HG03135 (cell line): ENCODE measurements at regions not wholly inside any gene's neighbourhood (a gene's known extent, or its start where the extent isn't known, plus 50 kb on each side); places are given as distances from the start of the nearest gene placed in this dataset.

ENCODE experiments used
- ATAC-seq: cut with Tn5 transposase; IDR thresholded peaks from one replicate; pipeline ENCODE4 v1.9.1; 2021; ENCODE audit warnings: mild to moderate bottlenecking, moderate library complexity; ENCODE audit not compliant: unreplicated experiment

DNA sequence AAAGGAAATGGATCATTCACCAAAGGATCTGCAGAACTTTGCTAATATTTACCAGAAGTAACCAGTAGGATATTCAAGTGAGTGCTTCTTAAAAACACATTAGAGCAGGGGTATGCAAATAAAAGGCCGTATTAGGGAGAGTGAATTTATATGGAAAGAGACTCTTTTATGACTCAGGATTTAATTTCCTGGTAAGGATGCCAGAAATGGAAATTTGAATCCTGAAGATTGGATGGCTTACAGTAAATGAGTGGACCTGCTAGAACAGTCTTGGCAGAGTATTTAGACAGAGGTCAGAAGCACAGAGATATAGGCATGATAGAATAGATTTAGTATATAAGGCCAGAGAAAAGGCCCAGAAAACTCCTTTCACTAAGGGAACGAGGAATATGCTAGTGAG, 201.6 kb downstream of the SLITRK5 start:
- ATAC-seq = no peak

DNA sequence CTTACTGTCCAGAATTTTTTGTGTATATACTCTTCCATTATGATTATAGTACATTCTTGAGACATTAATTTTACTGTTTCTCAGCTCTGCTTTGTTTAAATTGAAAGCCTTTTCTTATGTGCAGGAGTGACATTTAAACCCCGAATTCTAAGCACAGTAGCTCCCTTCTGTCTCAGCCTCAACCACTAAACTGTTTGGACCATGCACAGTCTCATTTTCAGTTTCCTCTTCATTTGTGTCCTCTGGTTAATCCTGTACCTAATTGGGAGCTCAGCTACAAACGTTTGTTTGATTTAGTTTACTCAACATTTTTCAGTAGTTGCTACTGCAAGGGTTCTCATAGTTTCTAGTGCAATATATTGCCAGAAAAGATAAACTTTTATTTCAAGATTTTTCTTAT, 206.3 kb downstream of the SLITRK5 start:
- no peak for ATAC-seq

DNA sequence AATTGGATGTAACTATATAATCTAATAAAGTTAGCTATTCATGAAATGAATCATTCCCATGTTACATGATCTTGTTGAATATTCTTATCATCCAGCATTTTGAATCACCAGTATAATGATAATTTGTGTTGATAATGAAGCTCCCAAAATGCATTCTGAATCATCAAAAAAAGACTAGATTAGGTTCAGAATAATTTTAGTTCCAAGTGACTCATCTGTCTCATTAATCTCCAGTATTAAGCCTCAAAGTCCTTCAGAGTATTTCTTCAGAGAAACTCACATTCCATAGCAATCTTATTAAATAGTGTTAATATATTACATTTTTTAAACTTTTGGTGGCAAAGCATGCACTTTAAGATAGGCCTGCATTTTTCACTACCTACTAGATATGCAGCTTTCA, 207.5 kb downstream of the SLITRK5 start:
- no peak for ATAC-seq

DNA sequence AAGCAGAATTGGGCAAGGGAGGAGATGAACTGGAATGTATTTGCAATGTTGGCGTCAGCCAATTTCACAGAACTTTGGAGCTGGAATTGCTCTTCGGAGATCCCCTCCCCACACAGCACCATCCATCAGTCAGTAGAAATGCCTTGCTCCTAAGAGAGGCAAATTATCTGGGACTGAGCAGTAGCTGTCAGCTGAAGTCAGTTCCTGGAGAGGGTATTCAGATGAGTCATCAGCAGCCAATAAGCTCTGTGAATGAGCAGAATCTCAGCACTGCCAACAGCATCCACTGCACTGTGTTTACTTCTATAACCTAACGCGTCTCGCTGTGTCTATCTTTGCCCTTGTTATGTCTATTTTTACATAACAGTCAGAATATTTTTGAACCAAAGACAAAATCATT, 213.7 kb downstream of the SLITRK5 start:
- ATAC-seq = no peak

DNA sequence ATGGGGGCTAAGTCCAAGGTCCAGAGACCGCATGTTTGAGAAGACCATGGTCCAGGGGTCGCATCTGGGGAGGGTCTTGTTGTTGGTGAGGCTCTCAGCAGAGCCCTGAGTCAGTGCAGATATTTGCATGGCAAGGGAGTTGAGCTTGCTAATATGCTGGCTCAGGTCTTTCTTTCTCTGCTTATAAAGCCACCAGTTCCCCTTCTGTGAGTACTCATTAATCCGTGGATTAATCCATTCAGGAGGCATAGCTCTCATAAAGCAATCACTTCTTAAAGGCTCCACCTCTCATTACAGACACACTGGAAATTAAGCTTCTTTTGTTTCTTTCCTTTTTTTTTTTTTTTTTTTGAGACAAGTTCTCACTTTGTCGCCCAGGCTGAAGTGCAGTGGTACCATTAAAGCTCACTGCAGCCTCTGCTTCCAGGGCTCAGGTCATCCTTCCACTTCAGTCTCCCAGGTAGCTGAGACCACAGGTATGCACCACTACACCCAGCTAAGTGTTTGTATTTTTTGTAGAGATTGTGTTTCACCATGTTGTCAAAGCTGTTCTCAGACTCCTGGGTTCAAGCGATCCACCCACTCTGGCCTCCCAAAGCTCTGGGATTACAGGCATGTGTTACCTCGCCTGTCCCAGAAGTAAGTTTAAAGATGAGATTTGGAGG, 216.4 kb downstream of the SLITRK5 start:
- no peak for ATAC-seq

DNA sequence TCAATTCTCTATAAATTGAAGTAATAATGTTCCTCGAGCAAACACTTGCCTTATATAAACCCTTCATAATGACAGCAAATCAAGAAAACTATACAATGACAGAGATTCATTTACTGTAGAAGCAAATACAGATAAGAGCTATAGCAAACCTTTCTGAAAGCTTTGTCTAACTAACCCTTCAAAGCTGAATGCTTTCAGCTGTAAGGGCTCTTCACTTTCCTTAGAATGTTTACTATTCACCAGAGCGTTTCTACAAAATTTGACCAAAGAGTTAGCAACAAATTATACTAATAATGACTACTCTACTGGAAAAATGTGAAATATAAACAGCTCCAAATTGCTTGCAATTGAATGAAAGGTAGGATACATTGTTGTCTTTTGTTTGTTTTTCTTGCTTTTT, 218.1 kb downstream of the SLITRK5 start:
- no peak for ATAC-seq

DNA sequence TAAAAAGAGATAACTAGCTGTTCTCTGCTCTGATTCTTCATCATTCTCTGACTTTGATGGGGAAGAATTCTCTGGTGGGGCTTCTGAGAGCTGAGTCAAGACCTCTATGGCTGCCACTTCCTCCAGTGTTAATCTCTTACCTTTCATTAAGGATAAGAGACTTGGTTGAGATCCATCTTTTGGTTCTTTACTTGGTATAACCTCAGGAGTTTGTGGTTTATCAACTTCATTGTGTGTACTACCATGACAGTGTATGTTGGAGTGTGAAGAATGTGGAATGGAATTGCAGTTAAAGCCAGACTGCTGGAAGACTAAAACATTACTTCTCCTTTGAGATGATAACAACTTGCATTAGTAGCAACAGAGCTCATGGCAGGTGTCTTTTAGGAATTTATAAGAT, 222.0 kb downstream of the SLITRK5 start:
- no peak for ATAC-seq

DNA sequence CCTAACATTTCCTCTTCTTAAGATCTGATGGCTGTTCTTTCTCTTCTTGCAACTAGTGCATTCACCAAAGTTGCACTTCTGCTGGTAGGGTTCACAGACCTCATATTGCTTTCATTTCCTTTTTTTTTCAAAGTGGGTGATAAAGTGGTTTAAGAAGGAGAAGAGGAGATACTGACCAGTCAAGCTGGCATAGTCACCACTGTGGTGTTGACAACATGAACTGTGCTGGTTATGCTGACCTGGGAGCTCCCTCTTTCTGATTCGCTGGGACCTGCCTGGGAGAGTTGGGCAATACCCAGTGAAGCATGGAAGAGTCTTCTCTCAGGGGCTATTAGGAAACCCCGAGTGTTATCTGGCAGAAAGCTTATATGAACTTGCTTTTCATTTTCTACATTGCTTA, 222.9 kb downstream of the SLITRK5 start:
- ATAC-seq = no peak

DNA sequence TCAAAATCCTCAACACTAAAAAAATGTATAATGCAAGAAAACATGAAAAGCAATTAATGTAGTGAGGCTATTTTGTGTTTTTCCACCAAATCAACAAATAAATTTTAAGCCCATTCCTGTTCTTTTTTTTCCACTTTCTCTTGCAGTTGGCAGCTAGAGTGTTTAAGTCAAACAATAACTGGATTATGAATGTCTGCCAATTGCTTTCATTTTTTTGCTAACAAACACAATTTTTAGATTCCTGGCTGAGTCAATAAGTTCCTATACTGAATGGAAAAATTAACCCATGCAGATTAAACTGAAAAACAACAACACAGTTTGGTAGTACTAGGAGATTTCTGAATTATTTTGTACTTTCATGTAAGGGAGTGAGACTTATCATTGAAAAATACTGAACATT, 232.4 kb downstream of the SLITRK5 start:
- ATAC-seq = no peak

DNA sequence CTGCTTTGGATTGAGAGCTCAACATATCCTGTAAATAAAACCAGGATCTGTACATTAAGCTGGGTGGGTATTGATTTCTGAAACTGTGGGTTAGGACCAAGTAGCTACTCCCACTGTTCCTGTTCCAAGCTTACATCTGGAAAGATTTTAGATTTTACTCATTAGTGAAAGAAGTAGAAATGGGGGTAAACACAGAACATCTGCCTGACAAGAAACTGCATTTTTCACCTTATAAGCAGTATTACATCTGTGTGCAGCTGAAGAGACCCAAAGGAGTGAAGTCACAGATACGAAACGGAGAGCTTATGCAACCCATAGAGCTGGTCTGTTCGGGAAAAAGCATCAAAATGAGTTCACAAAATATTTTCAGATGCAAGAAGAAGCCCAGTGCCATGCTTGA, 235.2 kb downstream of the SLITRK5 start:
- no peak for ATAC-seq

DNA sequence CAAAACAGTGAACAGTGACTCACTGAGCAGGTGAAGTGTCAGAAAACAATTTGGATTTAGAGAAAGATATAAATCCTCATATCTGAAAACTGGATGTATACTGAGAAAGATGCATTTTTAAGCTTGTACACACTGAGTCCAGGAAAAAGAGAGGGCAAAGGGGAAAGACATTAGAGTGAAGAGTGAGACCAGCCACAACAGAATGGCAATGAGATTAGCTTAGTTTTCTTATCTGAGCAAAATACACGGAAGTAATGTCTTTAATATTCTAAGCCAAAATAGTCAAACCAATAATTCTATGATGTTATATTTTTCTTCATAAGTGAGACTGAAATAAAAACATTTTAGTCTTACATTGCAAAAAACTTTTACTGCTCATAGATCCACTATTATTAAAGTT, 236.0 kb downstream of the SLITRK5 start:
- no peak for ATAC-seq

DNA sequence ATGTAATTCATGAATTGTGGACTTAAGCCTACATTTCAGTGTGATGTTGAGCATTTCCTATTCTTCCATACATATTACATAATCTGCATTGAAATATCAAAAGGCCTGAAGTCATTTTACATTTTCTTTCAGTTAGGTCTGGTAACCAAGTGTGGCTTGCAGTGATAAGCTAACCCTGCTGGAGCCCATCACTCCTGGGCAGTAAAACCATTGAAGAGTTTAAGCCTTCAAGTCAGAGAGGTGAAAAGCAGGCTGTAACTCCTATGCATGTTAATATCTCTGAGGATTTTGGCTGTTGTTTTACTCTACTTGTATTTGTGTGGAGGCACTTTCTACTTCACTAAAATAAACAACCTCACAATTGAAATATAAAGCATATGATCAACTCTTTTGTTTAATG, 248.8 kb downstream of the SLITRK5 start:
- no peak for ATAC-seq

DNA sequence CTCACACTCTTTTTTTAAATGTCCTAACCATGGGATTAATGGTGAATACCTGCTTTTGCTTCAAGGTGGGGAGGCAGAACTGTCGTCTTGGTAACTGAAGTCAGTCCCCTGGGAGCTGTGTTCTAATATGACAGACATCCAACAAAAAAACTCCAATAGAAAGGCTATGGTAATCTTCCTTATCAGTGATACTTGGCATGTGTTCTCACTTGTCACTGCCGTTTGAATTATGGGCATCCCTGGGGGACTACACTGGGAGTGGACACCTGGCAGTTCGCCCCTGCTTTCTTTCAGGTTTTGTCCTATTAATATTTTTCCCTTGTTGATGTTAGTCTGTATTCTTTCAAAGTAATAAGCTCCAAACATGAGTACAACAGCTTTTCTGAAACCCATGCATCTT, 252.6 kb downstream of the SLITRK5 start:
- ATAC-seq = no peak

DNA sequence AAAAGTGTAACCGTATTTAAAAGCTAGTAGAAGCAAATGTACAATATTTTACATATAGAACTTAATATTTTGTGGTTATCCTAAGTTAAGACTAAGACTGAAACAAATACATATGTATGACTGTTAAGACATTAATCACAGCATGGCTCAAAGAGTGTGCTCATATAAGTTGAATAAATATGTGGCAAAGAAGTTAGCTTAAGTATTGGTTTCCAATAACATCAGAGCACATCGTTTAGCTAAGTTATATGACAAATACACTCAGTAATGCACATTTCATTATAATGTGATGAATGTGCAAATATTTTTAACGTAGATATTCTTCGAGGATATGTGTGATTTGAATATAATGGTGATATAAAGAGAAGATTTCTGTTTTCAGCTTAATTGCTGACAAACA, 253.8 kb downstream of the SLITRK5 start:
- ATAC-seq = no peak

DNA sequence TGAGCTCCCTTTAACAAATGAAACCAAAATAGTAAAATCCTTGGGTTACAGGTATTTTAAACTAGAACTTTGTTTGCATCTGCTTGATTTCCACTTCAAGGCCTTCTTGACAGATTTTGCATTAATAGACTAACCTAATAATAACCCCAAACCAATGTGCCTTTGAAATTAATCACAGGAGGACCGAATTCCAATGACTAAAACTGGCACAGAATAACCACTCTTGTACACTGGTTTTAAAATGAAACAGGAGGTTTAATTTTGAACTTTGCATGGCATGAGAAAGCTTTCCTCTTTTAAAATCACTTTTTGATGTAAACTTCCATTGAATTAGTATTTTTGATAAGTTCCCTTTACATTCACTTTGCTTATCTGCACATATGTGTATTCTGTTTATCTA, 269.6 kb downstream of the SLITRK5 start:
- ATAC-seq = no peak

DNA sequence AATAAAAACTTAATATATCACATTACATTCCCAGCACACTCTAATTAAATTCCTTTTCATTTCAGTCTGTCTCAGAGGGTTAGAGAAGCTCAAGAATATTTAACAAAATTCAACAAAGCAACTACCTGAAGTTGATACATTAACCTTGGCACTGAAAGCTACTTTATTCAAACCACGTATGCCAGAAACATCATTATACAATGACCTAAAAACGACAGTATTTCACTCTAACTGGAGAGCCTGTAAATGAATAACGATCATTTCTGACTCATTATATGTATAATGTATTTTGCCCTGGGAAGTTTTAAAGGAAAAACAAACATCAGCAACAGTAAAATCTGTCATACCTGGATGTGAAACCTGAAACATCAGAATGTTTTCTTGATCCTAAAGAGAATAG, 270.1 kb downstream of the SLITRK5 start:
- no peak for ATAC-seq

DNA sequence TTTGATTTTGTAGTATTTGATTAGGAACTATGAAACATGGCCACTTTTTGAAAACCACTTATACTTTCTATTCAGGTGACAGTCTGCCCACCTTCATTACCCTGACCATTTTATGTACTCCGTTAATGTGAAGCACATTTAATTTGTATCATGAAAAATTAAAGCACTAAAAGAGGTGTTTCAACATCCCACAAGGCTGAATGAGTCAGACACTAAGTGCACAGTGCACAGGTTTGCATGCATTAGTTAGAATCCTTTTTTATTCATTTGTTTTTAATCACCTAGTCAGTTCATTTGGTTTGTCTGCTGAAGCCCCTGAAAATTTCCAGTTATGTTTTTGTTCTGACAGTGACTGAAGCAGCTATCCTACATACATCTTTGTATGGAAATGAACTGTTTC, 271.0 kb downstream of the SLITRK5 start:
- no peak for ATAC-seq

DNA sequence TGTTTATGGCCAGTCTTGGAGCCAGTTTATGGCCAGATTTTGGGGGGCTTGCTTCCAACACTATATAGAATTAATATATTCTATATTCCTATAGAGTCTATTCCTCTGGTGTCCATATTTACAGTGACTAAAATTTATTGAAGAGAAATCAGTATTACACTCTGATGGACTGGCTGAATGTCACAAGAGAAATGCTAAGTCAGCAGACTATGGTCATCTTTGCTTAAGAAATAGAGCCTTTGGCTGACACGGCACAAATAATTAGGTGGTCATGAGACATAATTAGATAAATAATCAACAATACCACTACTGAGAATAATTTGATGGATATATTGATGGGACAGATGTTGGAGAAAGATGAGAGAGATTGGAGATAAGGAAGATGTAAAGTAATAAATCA, 272.9 kb downstream of the SLITRK5 start:
- no peak for ATAC-seq

DNA sequence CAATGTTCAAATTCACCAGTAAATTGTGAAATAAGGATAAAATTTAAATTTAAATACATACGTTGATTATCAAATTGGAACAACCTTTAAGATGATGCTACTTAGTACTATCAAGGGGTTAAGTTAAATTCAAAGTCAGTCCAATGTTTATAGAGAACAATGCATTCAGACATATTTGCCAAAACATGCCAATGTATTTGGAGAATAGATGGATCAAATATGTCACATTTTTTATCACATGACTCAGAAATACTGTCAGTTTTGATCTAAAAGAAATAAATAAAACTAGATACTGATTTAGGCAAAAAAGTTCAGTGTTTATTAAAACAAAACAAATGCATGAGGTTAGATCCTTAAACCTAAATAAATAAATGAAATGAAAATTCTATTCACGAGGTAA, 281.2 kb downstream of the SLITRK5 start:
- no peak for ATAC-seq

DNA sequence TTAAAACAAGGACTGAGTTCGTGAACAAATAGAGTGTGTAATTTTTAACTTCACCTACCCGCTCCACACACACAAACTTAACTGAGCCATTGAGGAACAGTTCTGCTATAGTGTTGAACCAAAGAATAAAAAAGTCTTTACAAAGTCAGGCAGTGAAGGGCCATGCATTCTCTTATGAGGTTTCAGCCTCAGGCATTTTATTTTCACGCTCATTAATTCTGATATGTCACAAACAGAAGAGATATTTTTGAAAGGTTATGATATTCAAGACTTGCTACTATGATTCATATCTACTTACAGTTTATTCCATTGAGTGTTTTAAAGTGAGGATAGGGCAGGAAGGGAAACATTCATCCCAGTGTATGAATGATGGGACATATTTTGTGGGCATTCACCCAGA, 282.2 kb downstream of the SLITRK5 start:
- no peak for ATAC-seq

DNA sequence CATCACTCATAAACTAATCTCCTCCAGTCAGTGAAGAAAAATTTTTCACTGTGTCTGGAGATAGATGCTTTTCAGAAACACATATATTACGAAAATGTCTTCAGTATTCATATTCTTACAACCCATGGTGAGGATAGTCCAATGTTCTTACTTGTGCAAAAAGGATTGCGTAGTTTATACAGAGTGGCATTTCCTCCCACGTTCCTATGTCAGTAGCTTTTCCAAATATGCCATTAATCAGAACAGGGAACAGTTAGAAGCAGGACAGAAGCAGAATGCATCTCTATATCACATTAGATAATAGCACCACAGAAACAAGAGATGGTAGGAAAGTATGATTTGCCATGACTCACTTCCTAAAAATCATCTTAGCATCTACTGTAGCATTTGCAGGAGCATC, 282.9 kb downstream of the SLITRK5 start:
- ATAC-seq = no peak

DNA sequence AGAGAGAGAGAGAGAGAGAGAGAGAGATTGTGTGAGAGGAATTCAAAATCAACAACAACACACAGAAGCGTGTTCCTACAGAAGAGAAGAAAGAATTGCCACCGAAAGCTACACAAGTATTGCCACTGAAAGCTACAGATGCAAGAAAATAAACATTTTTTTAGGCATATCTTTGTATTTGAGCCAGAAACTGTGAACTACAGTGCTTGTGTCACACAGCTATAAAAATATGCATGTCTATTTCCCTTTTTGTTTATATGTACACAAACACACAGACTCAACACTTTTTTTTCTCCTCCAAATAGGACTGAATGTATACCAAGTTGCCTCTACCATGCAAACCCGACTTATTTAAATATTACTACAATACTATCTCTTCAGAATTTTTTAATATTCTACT, 290.4 kb downstream of the SLITRK5 start:
- no peak for ATAC-seq

DNA sequence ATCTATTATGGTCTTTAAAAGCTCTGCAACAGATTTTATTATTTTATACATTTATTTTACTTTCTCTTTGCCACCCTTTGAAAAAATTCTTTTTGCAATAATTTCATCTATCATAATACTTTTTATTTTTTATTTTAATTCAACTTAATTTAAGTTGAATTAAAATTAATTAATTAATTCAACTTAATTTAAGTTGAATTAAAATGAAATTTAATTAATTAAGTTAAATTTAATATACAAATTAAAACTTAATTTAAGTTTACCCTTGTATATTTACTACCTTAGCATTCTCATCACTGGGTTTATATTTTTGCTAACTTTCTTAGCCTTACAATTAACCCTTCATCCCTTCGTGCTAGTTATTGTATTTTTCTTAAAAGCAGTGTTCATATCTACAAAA, 301.4 kb downstream of the SLITRK5 start:
- no peak for ATAC-seq

DNA sequence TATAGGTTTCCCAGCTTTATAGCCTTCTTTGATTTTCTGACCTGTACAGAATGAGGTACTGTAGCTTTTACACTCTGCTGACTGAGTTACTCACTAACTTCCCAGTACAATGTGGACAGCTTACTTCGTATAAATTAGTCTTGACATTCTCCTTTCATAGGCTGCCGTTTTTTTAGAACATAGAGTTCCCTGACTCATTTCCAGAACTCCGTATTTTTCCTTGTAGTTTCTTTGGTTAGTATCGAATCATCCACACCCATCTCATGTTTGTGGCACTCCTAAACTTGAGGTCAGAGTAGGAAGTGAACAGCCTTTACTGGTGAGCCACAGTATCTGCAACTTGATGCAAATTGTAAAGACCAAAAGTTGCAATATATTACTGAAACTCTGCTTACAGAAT, 303.9 kb downstream of the SLITRK5 start:
- ATAC-seq = no peak
